Keratinocyte (primary cell): ENCODE measurements at regions not wholly inside any gene's neighbourhood (a gene's known extent, or its start where the extent isn't known, plus 50 kb on each side); places are given as distances from the start of the nearest gene placed in this dataset.

Experiments used
- CTCF ChIP-seq, 3 experiments: IDR thresholded peaks in 1 of 3; conservative IDR thresholded peaks in 1 of 3; optimal IDR thresholded peaks in 1 of 3; 2 replicates in 2 of 3; 3 replicates in 1 of 3; pipeline versions ENCODE3 to v1.5.1; 2011; ENCODE audit warnings: low read length in 3 of 3, mild to moderate bottlenecking in 3 of 3, moderate library complexity in 2 of 3, control low read depth in 1 of 3, inconsistent platforms in 1 of 3; ENCODE audit not compliant: insufficient read depth in 2 of 3; ENCODE audit errors: extremely low read depth in 1 of 3
- EZH2 ChIP-seq: IDR thresholded peaks from one replicate; pipeline ENCODE4 v1.6.1; 2012; ENCODE audit warnings: inconsistent platforms, mild to moderate bottlenecking, low read length, moderate library complexity

GRCh38 chr10:35792291-35792690 is 150.2 kb upstream of the FZD8 start:
- TF ChIP-seq CTCF (optimal IDR thresholded peaks at IDR 0.05 in 1 of 3, IDR thresholded peaks at IDR 0.05 in 1 of 3, conservative IDR thresholded peaks at IDR 0.05 in 1 of 3; ENCODE audit: extremely low read depth in 1 of 3, insufficient read depth in 2 of 3, low read length in 3 of 3), result no peak
- no peak for TF ChIP-seq EZH2
